ENCODE measurements at regions not wholly inside any gene's neighbourhood (a gene's known extent, or its start where the extent isn't known, plus 50 kb on each side); places are given as distances from the start of the nearest gene placed in this dataset.

- no peak for DNase-seq
Observed at GRCh38 chr10:60728056-60728455, 50.2 kb upstream of the CDK1 start.

GRCh38 chr10:60726257-60726656 is 52.0 kb upstream of the CDK1 start:
- DNase-seq, result no peak

- no peak for DNase-seq
Observed at GRCh38 chr10:60722623-60723022, 55.7 kb upstream of the CDK1 start.

GRCh38 chr10:60719721-60720120 is 58.6 kb upstream of the CDK1 start:
- DNase-seq, result no peak

- no peak for DNase-seq
Observed at GRCh38 chr10:60718886-60719285, 59.4 kb upstream of the CDK1 start.

- no peak for DNase-seq
Observed at GRCh38 chr10:60717852-60718251, 60.4 kb upstream of the CDK1 start.

GRCh38 chr10:60714233-60714632 is 64.0 kb upstream of the CDK1 start:
- no peak for DNase-seq

- DNase-seq, result no peak
Observed at GRCh38 chr10:60711496-60711895, 66.8 kb upstream of the CDK1 start.

- no peak for DNase-seq
Observed at GRCh38 chr10:60710041-60710440, 68.2 kb upstream of the CDK1 start.

- DNase-seq, result no peak
Observed at GRCh38 chr10:60708666-60709065, 69.6 kb upstream of the CDK1 start.

- no peak for DNase-seq
Observed at GRCh38 chr10:60707841-60708240, 70.4 kb upstream of the CDK1 start.

GRCh38 chr10:60706146-60706545 is 72.1 kb upstream of the CDK1 start:
- DNase-seq, result no peak

GRCh38 chr10:60705376-60705775 is 72.9 kb upstream of the CDK1 start:
- DNase-seq, result no peak

- no peak for DNase-seq
Observed at GRCh38 chr10:60704471-60704870, 73.8 kb upstream of the CDK1 start.

GRCh38 chr10:60703266-60704041 is 74.8 kb upstream of the CDK1 start:
- no peak for DNase-seq

GRCh38 chr10:60687679-60688078 is 90.6 kb upstream of the CDK1 start:
- DNase-seq, result no peak

GRCh38 chr10:60684091-60684490 is 94.2 kb upstream of the CDK1 start:
- no peak for DNase-seq

GRCh38 chr10:60681103-60681502 is 97.2 kb upstream of the CDK1 start:
- no peak for DNase-seq

- no peak for DNase-seq
Observed at GRCh38 chr10:60679388-60679990, 98.8 kb upstream of the CDK1 start.

GRCh38 chr10:60678978-60679377 is 99.3 kb upstream of the CDK1 start:
- no peak for DNase-seq

GRCh38 chr10:60677531-60678129 is 100.6 kb upstream of the CDK1 start:
- DNase-seq, result no peak

GRCh38 chr10:60675236-60675635 is 103.0 kb upstream of the CDK1 start:
- DNase-seq, result no peak

- DNase-seq, result no peak
Observed at GRCh38 chr10:60669501-60669900, 108.8 kb upstream of the CDK1 start.

- DNase-seq, result no peak
Observed at GRCh38 chr10:60666221-60666620, 112.1 kb upstream of the CDK1 start.

Measured in NCI-H1092 (cell line).